Stimulated activated CD8-positive, alpha-beta memory T cell treated with anti-CD3 and anti-CD28 coated beads, Interleukin-7, amount 100 ng/mL, for 48 hours (primary cell): ENCODE measurements at regions not wholly inside any gene's neighbourhood (a gene's known extent, or its start where the extent isn't known, plus 50 kb on each side); places are given as distances from the start of the nearest gene placed in this dataset.
A peak's percentile ranks its signal among the peaks of the same experiment; 100 is the strongest.
"Not testable (repeated sequence)": the region's sequence is repeated elsewhere in the genome, so short reads cannot be mapped to it uniquely, and the experiment has no call there.

Experiments
- DNase-seq, 2 donors: peaks; one replicate each; pipeline ENCODE4 v3.0.0-alpha.2; 2020; ENCODE audit warnings: low read depth in 1 of 2; ENCODE audit errors: extremely low read depth in 1 of 2

DNA sequence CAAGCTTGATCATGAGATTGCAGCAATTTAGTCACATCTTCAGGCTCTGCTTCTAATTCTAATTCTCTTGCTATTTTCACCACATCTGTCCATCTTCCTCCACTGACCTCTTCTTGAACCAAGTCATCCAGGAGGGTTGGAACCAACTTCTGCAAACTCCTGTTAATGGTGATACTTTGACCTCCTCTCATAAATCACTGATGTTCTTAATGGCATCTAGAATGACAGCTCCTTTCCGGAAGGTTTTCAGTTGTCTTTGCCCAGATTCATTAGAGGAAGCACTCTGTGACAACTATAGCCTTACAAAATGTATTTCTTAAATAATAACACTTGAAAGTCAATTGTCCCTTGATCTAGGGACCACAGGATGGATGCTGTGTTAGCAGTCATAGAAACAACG, 136.2 kb downstream of the IGLL1 start:
- DNase-seq, result not testable (repeated sequence)

GRCh38 chr22:23439581-23439980, 140.5 kb downstream of the IGLL1 start:
- DNase-seq, result not testable (repeated sequence)

DNA sequence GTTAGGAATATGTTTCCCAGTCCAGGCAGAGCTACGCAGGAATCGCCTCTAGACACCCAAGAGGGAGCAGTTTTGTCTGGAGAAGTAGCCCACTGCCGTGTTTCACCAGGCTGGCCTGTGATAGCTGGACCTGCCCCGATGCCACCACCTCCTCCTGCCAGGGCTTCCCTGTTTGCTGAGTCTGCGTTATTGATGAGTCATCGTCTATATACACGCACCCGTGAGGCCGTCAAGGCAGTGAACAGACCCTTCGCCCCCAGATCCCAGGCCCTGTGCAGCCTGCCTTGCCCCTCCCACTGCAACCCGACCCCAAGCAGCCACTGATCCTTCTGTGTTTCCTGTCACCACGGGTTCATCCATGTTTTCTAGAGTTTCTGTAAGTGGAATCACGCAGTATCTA, 141.9 kb downstream of the IGLL1 start:
- no peak for DNase-seq

DNA sequence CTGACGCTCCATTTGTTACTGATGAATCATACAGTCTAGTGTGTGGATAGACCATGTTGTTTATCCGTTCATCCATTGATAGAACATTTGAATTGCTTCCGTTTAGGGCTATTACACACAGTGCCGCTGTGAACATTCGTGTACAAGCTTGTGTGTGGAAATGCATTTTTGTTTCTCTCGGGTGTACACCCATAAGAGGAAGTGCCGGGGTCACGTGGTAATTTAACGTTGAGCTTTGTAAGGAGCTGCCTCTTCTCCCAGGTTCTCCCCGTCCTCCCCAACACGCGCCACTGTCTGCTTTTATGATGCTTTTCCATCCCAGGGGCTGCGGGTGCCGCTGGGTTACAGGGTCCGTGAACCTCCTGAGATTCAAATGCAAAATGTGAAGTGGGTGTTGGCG, 142.3 kb downstream of the IGLL1 start:
- no peak for DNase-seq

- not testable (repeated sequence) for DNase-seq
Measured at GRCh38 chr22:23437107-23437395, 143.0 kb downstream of the IGLL1 start.

- not testable (repeated sequence) for DNase-seq
Measured at GRCh38 chr22:23436354-23437106, 143.6 kb downstream of the IGLL1 start.

DNA sequence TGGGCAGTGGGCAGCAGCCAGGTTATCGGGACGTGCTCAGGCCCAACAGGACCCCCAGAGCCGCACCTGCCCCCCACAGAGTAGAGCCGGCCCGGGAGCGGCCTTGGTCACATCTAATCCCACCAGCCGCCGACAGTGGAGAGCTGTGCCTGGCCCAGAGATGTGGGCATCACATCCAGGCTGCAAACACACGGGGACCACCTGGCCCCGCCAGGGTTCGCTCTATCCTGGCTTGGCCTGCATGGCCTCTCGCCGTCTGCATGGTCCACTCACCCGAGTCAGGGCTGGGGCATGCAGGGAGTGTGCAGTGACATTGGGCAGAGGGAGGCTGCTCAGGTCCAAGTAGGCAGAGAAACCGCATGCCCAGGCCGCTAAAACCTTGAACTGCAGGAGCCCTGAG, 144.9 kb downstream of the IGLL1 start:
- not testable (repeated sequence) for DNase-seq

DNA sequence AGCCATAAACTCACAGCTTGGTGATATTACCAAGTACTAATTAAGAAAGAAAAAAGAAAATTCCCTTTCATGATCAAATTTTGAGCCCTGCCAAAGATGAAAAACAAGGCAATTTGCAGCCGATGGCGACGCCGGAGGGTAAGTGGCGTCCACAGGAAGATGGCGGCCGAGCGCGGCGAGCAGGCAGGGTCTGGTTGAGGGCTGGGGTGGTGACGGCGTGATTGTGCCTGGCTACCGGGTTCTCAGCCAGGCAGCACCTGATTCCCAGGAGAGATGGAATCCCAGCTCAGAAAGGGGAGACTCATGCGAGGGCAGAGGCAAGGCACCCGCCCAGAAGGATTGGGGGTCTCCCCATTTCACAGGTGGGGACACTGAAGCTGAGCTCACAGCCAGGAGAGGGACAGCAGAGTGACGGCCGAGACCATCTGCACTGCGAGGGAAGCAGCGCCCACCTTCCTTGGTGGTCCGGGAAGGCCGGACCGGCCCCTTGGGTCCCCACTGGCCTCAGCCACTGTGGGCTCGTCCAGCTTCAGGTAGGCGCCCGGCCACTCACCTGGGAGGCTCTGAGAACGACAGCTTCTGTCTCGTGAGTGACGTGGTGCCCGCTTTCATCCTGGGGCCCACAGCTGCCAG, 145.8 kb downstream of the IGLL1 start:
- not testable (repeated sequence) for DNase-seq

GRCh38 chr22:23433127-23434005, 146.7 kb downstream of the IGLL1 start:
- peak; percentile 2 to 25 for DNase-seq

DNA sequence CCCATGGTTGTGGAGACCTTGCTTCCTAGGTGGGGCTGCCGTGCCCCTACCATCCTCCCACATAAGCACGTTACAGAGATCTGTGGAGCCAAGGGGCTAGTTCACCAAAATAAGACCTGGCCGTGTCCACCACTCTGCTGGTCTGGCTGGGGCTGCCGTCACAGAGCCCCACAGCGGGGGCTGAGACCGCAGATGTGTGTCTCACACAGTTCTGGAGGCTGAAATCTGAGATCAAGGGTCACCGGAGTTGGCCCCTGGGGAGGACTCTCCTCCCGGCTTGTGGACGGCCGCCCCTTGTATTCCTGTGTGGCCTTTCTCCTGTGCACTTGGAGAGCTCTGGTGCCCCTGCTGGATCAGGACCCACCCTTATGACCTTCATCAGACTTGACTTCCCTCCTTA, 147.4 kb downstream of the IGLL1 start:
- DNase-seq, result not testable (repeated sequence)

DNA sequence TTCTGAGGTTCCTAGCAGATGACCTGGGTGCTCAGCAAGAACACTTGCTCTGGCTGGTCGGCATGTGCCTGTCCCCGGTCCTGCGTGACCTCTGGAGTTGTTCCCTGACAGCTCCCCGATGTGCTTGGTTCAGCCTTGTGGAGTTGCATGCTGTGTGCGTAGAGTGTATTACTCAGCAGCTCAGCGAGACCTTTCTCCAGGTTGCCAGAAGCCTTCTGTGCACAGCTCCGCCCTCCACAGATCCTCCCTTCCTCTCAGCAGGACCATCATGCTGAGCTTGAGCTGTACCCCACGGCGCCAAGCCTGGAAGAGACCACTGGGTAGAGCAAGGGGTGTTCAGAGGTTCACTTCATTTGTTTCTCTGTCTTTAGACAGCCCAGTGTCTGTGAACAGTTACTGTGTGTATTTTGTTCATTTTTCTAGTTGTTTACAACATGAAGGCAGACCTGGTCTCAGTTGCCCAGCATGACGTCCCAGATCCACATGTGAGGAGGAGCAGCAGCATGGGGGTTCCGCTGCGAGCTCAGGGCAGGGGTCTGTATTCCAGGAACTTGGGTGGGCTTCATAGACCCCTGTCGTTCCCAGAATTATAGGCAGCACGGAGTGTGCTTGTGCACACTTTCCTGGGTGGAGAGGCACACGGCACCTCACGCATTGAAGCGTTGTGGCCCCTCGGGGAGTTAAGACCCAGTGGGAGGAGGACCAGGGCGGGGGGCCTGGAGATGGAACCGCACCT, 148.6 kb downstream of the IGLL1 start:
- DNase-seq, result no peak

GRCh38 chr22:23424551-23425068, 155.5 kb downstream of the IGLL1 start:
- DNase-seq, result not testable (repeated sequence)

DNA sequence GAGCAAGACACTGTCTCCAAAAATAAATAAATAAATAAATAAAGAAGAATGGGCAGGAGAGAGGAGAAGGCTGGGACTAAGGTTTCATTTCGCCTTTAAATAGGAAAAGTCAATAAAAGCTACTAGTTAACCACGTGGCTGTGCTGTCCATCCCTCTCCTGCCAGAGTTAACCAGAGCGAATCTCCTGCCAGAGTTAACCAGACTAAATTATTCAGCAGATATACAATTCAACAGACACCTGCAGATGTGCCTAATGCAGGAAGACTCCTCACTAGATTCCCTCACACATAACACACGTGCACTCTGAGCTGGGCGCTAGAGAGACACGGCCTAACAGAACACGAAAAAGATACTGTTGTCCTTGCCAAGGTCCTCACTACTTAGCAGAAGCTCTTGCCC, 156.1 kb downstream of the IGLL1 start:
- no peak for DNase-seq

DNA sequence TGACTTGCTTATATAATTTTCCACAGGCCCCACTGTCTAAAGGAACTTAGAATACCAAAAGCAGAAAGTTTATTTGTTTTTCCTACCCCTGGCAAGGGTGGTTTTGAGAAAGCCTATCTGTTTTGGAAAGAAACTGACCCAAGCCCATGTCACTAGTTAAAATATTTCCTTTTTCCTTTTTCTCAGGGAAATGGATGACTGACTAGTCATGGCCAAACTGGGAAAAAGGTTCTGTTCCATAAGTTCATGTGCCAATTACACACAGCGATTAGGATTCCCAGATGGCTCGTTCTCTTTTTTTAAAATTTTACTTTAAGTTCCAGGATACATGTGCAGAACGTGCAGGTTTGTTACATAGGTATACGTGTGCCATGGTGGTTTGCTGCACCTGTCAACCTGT, 157.8 kb downstream of the IGLL1 start:
- not testable (repeated sequence) for DNase-seq

- not testable (repeated sequence) for DNase-seq
Measured at GRCh38 chr22:23421300-23421699, 158.8 kb downstream of the IGLL1 start.

- no peak for DNase-seq
Measured at GRCh38 chr22:23419931-23420330, 160.2 kb downstream of the IGLL1 start.

GRCh38 chr22:23419171-23419570, 160.9 kb downstream of the IGLL1 start:
- no peak for DNase-seq

DNA sequence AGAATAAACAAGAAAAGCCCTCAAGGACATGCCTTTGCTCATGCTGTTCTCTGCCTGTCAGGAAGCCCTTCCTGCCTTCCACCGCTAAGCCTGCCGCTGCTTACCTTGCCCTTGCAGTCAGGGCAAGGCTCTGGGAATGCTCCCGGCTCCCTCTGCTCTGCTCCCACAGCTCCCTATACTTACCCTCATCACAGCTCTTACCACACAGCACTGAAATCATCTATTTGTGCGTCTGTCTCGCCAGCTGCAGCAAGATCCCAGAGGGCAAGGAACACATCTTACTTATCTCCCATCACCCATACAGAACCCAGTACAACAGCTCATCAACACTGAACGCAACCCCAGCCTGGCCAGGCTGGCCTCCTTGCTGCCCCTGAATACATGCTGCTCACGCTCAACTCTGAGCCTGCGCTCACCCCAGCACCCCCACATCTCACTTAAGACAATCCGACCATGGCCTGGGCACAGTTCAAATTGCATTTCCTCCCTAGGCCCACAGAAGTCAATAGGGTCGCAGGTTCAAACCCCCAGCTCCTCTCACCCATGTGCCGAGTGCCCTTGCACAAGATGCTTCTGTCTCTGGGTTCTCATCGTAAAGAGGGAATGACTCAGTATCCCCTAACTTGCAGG, 161.8 kb downstream of the IGLL1 start:
- no peak for DNase-seq

DNA sequence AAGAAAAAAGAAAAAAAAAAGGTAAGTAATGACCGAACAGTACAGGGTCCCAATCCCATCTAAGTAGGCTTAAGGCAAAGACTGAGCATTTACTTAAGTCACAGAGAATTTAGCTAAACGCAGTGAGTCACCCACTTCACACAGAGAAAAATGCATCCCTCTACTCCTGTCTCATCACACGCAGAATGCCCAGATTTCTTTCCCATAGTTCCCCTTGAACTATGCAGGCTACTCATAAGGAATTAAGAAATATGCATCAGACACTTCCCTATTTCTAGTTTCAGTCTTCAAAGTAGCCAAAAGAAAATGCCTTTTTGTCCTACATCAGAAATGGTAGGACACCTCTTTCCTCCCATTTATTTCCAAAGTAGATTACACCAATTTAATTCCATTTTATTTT, 162.8 kb downstream of the IGLL1 start:
- not testable (repeated sequence) for DNase-seq

DNA sequence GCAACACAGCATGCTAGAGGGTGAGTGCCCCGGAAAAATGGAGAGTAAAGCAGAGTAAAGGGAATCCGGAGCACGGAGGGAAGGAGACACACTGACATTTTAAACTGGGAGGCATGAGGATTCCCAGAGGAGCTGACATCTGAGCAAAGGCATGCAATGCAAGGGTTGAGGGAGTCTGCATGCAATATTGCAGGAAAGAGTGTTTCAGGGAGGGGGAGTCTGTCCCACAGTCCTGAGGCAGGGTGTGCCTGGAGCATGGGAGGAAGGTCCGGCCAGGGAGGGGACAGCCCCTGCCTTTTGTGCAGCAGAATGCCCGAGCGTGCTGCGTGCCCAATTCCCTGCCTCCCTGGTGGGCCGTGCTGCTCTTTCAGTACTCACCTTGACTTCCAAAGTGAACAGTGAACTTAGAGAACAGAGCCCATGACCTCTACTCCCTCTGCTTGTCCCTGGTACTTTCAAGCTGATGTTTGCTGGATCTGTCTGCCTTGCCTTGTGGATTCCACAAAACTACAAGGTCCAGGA, 163.9 kb downstream of the IGLL1 start:
- not testable (repeated sequence) for DNase-seq
